Bone marrow (tissue), 2 donors: ENCODE measurements at regions not wholly inside any gene's neighbourhood (a gene's known extent, or its start where the extent isn't known, plus 50 kb on each side); places are given as distances from the start of the nearest gene placed in this dataset.

Experiments used
- DNase-seq, 2 donors: peaks; one replicate each; lab custom pipeline; 2025; lab: John Stamatoyannopoulos, UW

DNA sequence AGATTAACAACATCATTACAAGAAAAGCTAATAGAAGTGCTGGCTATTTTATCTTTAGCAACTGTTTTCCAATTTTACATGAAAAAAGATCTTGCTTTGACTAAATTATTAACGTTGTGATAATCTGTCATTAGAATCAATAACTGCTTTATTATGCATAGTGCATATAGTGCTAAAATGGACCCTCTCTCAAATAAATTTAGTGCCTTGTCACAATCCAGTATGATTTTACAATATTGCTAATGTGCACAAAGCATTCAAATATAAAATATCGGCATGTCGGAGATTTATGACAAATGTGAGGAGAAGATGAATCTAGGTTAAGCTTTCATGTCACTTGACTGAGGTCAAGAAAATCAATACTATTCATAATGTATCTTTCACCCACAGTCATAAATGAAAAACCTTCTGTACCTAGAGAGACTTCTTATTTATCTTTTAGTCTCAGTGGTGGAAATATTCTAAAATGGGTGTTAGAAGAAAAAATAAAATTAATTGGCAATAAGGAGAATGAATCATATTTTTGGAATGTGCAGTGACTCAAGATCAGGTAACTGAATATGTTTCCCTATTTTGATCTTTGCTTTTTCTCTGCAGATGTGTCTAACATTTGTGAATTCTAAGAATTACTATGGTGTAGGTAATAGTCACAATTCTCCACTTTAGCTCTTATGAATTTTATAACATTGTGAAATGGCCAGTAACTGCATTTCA, 672.9 kb upstream of the GRAMD2B start:
- DNase-seq = no peak

DNA sequence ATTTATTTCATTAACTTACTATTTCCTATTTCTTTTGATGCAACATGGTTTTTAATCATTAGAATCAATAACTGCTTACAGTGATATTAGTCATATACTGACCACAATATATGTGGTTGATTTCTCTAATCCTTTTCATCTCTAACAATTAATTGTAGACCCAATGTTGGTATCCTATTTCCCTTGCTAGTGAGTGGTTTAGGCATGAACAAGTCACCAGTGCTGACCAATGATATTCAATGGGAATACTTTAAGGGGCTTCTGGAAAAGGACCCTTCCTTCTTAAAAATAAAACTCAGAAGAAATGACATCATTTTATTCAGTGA, 672.4 kb upstream of the GRAMD2B start:
- no peak for DNase-seq

DNA sequence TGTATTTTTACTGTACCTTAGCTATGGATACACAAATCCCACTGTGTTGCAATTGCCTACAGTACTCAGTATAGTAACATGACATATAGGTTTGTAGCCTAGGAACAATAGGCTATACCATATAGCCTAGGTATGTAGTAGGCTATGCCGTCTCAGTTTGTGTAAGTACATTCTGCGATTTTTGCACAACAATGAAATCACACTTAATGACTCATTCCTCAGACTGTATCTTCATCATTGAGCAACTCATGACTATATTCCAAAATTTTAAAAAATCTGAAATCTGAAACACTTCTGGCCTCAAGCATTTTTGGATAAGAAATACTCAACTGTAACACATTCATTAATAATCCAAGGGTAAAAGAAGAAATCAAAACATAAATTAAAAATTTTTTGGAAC, 666.8 kb upstream of the GRAMD2B start:
- no peak for DNase-seq

DNA sequence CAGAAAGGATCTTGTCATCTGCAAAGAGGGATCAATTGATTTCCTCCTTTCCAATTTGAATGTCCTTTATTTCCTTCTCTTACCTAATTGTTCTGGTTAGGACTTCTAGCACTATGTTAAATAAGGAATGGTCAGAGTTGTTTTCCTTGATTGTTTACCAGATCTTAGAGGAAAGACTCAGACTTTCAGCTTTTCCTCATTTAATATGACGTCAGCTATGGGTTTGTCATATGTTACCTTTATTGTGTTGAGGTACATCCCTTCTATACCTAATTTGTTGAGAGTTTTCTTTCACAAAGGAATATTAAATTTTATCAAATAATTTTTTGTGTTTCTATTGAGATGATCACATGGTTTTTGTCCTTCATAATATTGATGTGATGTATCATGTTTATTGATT, 656.5 kb upstream of the GRAMD2B start:
- no peak for DNase-seq

DNA sequence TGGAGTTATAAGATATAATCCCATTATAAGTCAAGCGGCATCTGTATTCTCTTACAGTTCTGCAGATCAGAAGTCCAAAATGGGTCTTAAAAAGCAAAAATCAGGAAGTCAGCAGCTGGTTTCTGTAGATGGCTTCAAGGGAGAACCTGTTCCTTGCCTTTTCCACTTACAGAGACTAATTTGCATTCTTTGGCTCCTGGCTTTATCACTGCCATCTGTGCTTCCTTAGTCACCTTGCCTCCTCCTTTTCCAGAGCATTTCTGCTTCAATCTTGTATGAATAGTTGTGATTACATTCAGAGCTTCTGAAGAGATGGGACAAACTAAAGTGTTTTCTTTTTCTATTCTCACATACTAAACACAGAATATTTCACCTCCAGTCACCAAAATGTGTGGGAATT, 647.3 kb upstream of the GRAMD2B start:
- DNase-seq = no peak

DNA sequence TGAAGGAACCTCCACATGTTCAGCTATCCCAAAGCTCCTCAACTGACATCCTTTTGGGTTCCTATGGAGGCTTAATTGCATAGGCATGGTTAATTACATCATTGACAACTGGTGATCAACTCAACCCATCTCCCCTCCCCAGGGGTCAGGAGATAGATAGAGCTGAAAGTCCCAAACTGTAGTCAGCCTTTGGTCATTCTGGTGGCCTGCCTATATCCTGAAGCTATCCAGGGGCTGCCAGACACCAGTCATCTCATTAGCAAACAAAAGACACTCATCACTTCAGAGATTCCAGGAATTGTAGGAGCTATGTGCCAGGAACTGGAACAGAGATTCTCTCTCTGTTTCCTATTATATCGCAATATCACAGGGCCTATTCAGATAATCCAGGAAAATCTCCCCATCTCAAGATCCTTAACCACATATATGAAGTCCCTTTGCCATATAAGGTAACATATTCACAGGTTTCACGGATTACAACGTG, 646.5 kb upstream of the GRAMD2B start:
- no peak for DNase-seq

DNA sequence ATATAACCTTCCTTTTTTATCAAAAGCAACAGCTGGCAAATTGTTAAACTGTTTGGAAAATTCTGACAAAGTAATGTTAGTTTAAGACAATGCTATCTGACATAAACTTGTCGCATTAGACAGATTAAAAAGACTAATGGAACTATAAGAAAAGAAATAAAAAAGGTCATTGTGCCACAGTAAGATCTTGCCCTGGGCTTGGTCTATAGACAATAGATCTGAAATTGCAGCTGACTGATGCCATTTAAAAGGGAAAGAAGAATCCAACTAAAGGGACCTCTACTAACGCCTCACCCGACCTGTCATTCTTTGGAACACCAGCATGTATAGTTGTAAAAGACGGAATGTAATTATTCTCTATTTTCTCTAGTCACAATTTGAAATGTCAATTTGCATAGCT, 644.4 kb upstream of the GRAMD2B start:
- no peak for DNase-seq

DNA sequence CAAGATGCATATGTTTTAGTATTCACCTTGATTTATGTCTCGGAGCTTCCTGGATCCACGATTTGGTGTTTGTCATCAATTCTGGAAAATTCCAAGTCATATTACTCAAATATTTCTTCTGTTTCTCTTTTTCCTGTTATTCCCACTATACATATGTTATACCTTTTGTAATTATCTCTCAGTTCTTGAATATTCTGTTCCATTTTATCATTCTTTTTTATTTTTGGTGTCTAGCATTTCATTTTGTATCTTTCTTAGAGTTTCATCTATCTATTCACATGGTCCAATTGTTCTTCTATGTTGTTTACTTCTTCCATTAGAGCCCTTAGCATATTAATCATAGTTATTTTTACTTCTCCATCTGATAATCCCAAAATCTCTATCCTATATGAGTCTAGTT, 637.8 kb upstream of the GRAMD2B start:
- DNase-seq = no peak

DNA sequence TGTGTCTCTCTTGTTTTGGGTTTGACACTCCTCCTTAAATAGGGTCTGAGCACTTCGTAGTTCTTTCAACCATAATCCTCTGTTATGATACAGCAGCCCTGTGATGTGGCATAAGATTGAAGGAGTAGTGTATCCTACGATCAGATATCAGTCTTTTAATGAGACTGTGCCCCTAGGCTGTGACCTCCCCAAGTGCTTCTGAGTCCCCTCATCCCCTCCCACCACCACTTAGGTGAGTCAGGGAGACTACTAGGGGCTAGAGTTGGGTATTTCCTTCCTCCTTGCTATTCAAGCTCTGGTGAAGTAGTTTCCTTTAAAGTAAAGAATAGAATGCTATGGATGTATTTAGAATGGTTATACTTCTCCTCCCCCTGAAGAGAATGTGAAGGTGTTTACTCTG, 637.2 kb upstream of the GRAMD2B start:
- DNase-seq = no peak

DNA sequence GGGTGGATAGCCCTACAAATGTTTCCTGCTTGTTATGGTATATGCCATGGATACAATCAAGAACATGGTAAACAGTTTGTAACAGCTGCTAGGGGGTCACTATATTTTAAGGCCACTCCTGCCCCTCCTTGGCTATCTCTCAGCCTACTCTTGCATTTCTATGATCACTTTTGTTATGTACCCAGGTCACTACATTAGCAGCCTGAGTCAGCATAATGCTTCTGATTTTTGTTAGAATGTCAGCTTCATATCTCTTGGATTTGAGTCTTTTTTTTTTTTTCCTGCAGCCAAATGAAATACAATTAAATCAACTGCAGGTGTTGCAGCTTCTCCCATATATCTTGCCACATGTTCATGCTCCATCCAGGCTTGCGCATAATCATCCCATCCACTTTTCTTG, 629.7 kb upstream of the GRAMD2B start:
- no peak for DNase-seq

DNA sequence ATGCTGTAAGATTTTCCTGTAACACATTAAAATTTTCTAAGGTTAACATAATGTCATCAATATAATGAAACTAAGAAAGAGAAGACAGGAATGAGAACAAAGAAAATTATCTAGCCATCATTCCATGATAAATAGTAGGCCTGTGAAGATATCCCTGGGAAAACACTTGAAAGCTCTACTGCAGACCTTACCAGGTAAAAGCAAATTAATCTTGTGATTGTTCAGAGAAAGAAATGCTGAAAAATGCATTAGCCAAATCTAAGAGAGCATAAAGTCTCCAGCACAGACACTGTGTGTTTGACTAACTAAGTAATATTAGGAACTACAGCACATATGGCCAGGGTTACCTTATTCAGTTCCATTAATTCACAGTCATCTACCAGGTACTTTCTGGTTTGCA, 628.3 kb upstream of the GRAMD2B start:
- no peak for DNase-seq

DNA sequence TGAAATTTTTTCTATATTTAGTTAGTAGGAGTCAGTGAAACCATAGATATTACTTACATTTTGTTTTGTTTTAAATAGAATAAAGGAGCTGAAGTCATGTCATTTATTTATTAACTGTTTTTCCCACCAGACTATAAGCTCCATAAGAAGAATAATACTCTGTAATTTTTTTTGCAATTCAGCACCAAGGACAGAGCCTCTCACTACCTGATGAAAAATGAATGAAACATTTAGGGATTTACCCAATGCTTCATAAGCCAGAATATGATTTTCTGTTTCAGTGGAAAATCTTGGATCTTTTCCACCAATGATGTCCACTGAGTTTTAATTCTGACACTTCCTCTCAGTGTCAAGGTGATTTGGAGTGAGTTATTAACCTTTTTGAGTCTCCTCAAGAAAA, 624.9 kb upstream of the GRAMD2B start:
- no peak for DNase-seq

DNA sequence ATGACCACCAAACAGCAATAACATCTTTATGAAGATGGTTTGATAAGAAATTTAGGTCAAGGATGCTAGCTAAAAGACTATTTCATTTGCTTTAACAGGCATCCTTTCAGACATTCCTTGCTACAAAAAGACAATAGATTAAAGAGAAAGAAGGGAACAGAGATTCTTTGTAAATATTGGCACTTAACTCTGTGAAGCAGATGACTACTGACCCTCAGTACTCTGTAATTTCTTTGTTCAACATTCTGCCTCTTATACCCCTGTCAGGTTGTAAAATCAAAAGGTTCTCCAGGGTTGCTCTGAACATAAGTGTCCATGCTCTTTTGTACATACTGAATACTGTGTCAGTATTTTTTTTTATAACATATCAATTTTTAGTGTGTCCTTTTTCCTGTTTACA, 610.6 kb upstream of the GRAMD2B start:
- DNase-seq = no peak

DNA sequence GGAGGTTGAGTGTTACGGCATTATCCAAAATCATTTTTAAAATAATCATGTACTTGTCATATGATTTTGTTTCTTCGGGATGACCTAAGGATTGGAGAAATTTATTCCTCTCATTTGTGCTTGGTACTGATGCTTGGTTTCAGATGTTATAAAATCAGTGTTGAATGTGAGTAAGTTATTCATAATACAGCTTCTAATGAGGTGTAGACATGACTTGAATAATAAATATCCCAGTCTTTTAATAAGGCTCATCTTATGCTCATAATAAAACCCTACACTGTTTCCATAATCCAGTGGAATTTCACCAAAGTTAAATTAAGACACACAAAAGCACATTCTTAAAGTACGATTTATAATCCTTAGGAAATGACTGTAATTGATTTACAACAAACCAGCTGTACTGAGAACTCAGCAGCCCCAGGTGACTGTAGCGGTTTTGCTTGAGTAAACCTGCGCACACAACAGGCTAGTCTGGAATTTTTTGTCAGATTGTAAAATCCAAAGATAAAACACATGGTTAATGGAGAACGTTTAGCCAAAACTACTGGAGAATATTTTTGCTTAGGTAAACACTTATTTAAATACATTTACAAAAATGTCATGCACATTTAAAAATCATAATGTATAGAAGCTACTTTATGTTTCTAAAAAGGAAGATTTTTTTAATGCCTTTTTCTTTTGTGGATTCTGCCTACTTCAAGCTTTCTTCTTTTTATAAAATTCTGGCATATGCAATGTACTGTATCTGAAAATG, 609.8 kb upstream of the GRAMD2B start:
- no peak for DNase-seq

DNA sequence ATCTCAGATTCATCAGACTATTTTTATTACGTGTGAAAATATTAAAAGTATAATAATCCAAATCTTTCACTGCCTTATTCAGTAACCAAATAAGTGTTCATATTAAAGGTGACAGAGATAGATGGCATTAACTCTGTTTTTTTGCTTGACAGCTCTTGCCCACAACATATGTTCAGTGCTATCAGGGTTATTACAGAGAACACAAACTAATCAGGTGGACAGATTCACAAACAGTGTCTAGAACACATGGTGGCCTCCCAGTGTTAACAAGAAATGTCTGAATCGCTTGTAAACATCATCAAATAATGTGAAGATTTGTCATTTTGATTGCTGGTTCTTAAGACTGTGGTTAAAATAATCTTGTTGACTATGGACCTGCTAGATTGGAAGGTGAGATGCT, 609.1 kb upstream of the GRAMD2B start:
- no peak for DNase-seq

DNA sequence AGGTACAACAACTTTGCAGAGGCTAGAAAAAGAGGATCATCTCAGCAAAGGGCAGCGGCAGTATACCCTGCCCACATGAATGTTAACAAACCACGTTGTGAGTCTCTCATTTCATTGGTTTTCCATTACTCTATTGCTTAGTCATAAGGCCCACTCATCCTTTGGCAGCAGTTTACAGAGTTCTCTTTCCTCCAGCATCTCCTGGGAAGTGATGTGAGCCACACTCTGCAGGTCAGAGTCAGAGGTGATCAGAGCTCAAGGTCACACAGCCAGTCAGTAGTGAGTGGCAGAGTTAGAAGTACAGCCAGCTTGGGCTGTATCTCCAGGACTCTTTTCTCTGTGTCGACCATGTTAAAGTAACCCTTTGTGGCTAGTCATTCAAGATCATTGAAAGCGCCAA, 599.6 kb upstream of the GRAMD2B start:
- DNase-seq = no peak

DNA sequence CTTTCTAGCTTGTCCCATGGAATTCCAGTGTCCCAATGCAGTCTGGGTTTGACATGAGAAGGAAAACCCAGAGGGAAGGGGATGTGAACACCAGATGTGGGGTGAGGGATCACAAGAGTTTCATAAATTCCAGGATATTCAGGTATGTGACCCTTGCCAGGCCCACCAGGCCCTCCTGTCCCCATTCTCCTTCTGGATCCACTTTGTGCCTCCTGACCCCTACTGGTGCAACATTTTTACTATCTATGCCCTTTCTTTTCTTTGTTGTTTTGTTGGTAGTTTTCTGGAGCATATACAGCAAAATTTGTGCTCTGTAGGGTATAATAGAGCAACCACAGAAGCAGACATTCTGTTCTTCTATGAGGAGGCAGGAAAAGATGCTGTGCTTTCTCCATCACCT, 597.0 kb upstream of the GRAMD2B start:
- DNase-seq = no peak

DNA sequence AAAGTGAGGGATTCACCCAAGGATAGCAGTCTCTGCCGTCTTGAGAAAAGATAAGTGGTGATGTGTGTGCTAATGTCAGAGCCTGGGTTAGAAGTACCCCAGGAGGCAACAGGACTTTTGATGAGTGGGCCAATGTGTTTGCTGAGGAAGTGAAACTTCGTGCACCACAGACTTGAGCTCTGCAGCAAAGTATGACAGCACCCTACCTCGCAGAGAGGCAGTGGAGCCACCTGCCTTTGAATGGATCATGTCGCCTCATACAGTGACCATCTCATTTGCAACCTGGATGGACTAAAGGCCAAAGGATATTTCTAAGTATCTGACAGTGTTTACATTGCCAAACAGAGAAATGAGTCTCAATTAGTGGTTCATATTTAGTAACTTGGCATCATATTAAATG, 593.9 kb upstream of the GRAMD2B start:
- DNase-seq = no peak

DNA sequence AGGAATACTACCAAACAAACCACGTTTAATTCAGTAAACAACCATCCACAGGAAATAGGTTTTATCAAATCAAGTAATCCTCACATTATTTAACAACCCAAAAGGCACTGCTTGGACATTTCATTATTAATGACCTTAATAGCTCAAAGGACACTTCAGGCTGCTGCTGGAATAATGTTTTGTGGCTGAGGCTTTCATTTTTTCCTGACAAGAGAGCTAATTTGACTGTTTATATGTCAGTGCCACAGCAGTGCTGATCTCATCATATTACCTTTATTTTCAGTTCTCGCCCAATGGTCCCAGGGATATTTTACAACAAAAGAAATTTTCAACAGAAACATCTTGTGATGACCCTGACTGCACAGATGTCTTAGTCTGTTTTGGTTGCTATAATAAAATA, 589.8 kb upstream of the GRAMD2B start:
- DNase-seq = no peak

DNA sequence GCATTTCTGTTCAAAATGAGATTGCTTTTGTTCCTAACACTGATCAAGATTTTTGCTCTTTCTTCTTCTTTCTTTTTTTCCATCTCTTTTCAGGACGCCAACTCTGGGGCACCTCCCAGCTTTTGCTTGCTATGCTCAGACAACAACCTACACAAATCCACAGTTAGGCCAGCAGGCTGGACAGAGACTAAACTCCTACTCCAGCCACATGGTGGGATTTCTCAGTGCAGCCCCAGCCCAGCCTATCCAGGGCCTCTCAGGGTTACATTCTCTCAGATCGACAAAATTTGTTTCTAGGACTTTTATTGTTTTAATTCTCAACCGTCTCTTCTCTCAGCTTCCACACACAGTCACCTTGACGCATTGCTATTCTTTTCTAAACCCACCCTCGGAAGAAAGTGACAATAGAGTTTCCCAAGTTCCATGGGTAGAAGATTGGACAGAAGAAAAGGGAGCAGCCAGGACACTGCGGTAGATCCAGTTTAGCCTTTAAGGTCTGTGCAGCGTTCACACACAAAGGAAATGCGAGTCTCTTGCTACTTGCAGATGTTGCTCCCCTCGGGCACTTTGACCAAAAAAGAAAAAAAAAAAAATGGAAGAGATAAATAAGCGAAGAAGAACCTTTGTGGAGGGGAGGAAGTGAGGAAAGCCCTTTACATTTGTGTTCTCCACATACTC, 588.6 kb upstream of the GRAMD2B start:
- DNase-seq = no peak

DNA sequence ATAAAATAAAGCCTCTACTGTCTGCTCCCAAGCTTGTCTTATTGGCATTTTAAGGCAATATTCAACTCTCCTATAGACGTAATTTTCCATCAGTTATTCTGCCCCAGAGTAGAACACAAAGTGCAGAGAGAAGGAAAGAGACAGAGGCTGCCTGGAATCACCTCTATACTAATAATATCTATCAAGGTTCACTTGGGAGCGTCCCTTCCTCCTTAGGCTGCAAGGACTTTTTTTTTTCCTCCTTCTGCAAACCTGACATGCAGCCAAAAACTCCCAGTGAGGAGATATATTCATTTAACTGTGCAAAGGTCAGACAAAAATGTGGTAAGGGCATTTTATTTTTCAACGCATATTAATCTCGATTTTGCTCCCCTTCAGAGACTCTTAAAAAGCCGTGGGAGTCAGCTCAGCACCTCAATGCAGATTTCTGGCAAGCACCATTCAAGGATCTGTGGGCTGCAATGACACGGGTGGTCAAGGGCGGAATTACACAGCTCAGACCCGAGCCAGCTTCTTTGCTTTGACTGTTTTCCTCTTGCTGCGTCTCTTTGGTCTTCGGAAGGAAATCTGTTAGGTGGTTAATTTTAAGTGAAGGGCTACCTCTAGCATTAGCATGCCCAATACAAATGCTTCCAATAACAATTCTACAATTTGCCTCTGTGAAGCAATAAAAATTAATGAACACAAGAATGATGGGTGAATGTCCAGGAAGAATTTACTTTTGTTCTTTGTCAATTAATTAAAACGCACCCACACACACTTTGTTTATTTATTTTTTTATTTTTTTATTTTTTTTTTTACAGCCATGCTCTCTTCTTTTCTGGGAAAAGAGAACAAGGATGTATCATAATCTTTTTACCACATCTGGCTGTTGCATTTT, 587.7 kb upstream of the GRAMD2B start:
- no peak for DNase-seq

DNA sequence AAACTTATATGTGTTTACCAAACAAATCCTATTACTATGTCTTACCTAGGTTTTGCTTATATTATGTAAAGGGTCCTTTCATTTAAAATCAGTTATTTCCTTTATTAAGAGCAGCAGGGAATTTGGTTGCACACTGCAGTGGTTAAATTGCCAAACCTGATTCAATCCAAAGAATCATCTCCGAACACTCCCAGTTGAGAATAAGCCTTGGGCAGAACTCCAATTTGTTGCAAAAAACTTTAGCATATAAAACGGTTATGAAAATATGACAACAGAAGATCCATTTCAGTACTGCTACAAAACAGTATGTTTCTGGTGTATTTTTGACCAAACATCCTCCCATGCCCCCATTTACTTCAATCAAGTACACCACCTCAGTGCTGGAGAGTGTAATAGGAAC, 587.0 kb upstream of the GRAMD2B start:
- no peak for DNase-seq
